PC-9 (cell line): ENCODE measurements at regions not wholly inside any gene's neighbourhood (a gene's known extent, or its start where the extent isn't known, plus 50 kb on each side); places are given as distances from the start of the nearest gene placed in this dataset.

Experiments used
- EZH2 ChIP-seq: fragments of 200-600 bp; sonication (generic); IDR thresholded peaks from 2 replicates; pipeline ENCODE4 v1.8.0; 2017; ENCODE audit warnings: antibody characterized with exemption, low read depth
- TF ChIP-seq, protein P1 (sequence below): fragments of 200-600 bp; sonication (generic); conservative IDR thresholded peaks from 2 replicates; pipeline ENCODE4 v1.6.1; 2017; ENCODE audit warnings: mixed run types, antibody characterized with exemption, mild to moderate bottlenecking, moderate library complexity

DNA sequence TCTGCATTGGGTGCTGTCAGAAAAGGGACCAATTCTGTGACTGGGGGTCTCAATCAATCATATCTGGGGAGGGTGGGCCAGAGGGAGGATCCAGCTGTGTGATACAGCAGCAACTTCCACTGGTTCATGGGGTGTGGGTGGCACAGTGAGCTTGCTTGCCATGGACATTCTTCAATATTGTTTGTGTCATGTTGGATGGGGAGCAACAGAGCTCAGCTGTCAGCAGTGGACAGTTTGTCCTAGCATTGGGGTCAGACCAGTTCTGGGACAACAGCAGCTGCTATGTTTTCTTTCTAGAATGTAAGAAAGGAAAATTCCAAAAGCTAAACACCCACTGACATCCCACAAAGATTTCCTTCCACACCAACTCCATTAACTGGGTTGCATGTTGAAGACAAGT is 221.9 kb upstream of the CDH4 start:
- TF ChIP-seq EZH2: no peak
- TF ChIP-seq, protein P1, sequence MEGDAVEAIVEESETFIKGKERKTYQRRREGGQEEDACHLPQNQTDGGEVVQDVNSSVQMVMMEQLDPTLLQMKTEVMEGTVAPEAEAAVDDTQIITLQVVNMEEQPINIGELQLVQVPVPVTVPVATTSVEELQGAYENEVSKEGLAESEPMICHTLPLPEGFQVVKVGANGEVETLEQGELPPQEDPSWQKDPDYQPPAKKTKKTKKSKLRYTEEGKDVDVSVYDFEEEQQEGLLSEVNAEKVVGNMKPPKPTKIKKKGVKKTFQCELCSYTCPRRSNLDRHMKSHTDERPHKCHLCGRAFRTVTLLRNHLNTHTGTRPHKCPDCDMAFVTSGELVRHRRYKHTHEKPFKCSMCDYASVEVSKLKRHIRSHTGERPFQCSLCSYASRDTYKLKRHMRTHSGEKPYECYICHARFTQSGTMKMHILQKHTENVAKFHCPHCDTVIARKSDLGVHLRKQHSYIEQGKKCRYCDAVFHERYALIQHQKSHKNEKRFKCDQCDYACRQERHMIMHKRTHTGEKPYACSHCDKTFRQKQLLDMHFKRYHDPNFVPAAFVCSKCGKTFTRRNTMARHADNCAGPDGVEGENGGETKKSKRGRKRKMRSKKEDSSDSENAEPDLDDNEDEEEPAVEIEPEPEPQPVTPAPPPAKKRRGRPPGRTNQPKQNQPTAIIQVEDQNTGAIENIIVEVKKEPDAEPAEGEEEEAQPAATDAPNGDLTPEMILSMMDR: no peak
